Panc1 (cell line): ENCODE measurements at regions not wholly inside any gene's neighbourhood (a gene's known extent, or its start where the extent isn't known, plus 50 kb on each side); places are given as distances from the start of the nearest gene placed in this dataset.

ENCODE experiments used
- ATAC-seq: fragments of 200-7000 bp; cut with Tn5 transposase; 2 replicates; pipeline ENCODE4 v1.9.1; 2020; ENCODE audit warnings: mild to moderate bottlenecking, moderate library complexity
- BruUV-seq: library from RNA; stranded (reverse); fragments of 400-500 nt; replicated peaks from 2 replicates; lab custom pipeline; 2021; lab: Mats Ljungman, UMichigan
- CTCF ChIA-PET: fragments of 300-600 bp; sonication (Branson Sonifier 250); formaldehyde crosslinking; loops from one replicate; lab custom pipeline; 2022; ENCODE audit warnings: antibody characterized with exemption; lab: Charles Lee
- POLR2A ChIA-PET: fragments of 300-600 bp; sonication (Branson Sonifier 250); formaldehyde crosslinking; loops from one replicate; lab custom pipeline; 2022; ENCODE audit warnings: antibody characterized with exemption; lab: Charles Lee
- DNase-seq: peaks from one replicate; pipeline ENCODE4 v3.0.0-alpha.2; 2010; ENCODE audit warnings: low read depth, low spot score
- H3K27ac ChIP-seq: 2 replicates; pipeline ENCODE4 v1.5.1; 2011; ENCODE audit warnings: mild to moderate bottlenecking, low read length, inconsistent platforms
- H3K27me3 ChIP-seq: fragments of 200-500 bp; sonication (Bioruptor generic); 2 replicates; pipeline ENCODE4 v1.6.0; 2014; ENCODE audit warnings: low read length, inconsistent platforms; ENCODE audit not compliant: control insufficient read depth, insufficient read depth
- H3K36me3 ChIP-seq: fragments of 200-500 bp; sonication (Bioruptor generic); 2 replicates; pipeline ENCODE4 v1.5.1; 2014; ENCODE audit warnings: inconsistent platforms, mild to moderate bottlenecking, low read length, moderate library complexity; ENCODE audit not compliant: control insufficient read depth, insufficient read depth
- H3K4me1 ChIP-seq: 2 replicates; pipeline ENCODE4 v1.5.1; 2011; ENCODE audit warnings: inconsistent platforms, mild to moderate bottlenecking, low read length, moderate library complexity; ENCODE audit not compliant: control insufficient read depth, insufficient read depth
- H3K4me3 ChIP-seq, 2 experiments: 2 replicates each; pipeline ENCODE4 v1.5.1; 2011 to 2012; ENCODE audit warnings: low read depth in 2 of 2, low read length in 2 of 2, mild to moderate bottlenecking in 2 of 2, inconsistent platforms in 1 of 2, moderate library complexity in 1 of 2
- H3K9me3 ChIP-seq: fragments of 200-500 bp; sonication (Bioruptor generic); 2 replicates; pipeline ENCODE4 v1.5.1; 2014; ENCODE audit warnings: low read depth, mild to moderate bottlenecking, inconsistent platforms, low read length, moderate library complexity; ENCODE audit not compliant: control insufficient read depth, insufficient read depth
- POLR2AphosphoS5 ChIP-seq: IDR thresholded peaks from 2 replicates; pipeline ENCODE4 v1.6.1; 2012; ENCODE audit warnings: mild to moderate bottlenecking, low read depth, low read length, moderate library complexity
- SIN3A ChIP-seq: IDR thresholded peaks from 2 replicates; pipeline ENCODE4 v1.6.1; 2012; ENCODE audit warnings: low read depth, mild to moderate bottlenecking, low read length, moderate library complexity, borderline replicate concordance; ENCODE audit not compliant: insufficient read depth
- TCF7L2 ChIP-seq: IDR thresholded peaks from 2 replicates; pipeline ENCODE4 v1.6.1; 2011; ENCODE audit warnings: mild to moderate bottlenecking, low read depth, low read length, inconsistent platforms
- in situ Hi-C: cut with HindIII; loops from 2 replicates; pipeline ENCODE4 v1.10.0; 2016; ENCODE audit warnings: low sequenced_read_pairs, low pct_unique_long_range_greater_than_20kb
- intact Hi-C: fragments of 100-400 bp; cut with micrococcal nuclease; formaldehyde crosslinking; loops from one replicate; pipeline ENCODE4 v1.10.0; 2022; ENCODE audit not compliant: unreplicated experiment
- TF ChIP-seq, protein P1 (sequence below), 2 experiments: IDR thresholded peaks; 2 replicates each; pipeline ENCODE4 v1.6.1; 2011 to 2012; ENCODE audit warnings: low read depth in 2 of 2, control low read depth in 1 of 2, low read length in 1 of 2, mild to moderate bottlenecking in 1 of 2, moderate library complexity in 1 of 2; ENCODE audit not compliant: insufficient read depth in 1 of 2
- TF ChIP-seq, protein P2 (sequence below): fragments of 450-650 bp; IDR thresholded peaks from 2 replicates; pipeline ENCODE4 v1.5.1; 2017; ENCODE audit warnings: mild to moderate bottlenecking

DNA sequence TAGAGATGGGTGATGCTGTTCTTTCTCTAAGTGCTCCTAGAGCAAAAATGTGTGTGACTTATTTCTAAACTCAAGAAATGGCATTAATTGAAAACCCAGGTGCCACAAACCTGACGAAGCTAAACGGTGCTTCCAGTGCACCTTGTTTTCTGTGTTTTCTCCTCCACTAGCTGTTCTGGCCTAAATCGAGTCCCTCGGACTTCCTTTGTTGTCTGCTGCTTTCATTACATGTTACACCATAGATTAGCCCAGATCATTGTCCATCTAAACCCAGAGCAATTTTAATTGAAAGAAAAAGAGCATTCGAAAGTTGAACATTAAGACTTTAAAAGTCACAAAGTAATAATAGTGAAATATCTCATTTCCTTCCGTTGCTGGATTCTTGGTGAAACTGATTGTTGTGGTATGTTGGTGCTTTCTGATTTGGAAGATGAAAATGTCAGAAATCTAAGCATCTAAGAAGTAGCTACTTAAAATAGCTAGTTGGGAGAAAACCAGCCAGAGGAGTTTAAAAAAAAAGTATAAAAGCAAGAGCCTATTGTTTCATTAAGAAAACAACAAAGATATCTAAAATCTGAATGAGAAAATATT lies 219.6 kb upstream of the G2E3 start:
- Histone ChIP-seq H3K27ac (no peak overlapping the region), H3K36me3 (no peaks in the 10 kb centered on the region), H3K4me3 (no peak overlapping the region), H3K27me3 (no peaks in the 10 kb centered on the region), H3K9me3 (no peaks in the 10 kb centered on the region), H3K4me1 (no peaks in the 10 kb centered on the region)
- in situ Hi-C loops = no loop called here
- BruUV-seq = no TSS peak
- POLR2A ChIA-PET = no interaction called here
- CTCF ChIA-PET = no interaction called here
- intact Hi-C loops = no loop called here
- ATAC-seq (no peak), DNase-seq (no peak)
- TF ChIP-seq TCF7L2 = no peak
- TF ChIP-seq, protein P1, sequence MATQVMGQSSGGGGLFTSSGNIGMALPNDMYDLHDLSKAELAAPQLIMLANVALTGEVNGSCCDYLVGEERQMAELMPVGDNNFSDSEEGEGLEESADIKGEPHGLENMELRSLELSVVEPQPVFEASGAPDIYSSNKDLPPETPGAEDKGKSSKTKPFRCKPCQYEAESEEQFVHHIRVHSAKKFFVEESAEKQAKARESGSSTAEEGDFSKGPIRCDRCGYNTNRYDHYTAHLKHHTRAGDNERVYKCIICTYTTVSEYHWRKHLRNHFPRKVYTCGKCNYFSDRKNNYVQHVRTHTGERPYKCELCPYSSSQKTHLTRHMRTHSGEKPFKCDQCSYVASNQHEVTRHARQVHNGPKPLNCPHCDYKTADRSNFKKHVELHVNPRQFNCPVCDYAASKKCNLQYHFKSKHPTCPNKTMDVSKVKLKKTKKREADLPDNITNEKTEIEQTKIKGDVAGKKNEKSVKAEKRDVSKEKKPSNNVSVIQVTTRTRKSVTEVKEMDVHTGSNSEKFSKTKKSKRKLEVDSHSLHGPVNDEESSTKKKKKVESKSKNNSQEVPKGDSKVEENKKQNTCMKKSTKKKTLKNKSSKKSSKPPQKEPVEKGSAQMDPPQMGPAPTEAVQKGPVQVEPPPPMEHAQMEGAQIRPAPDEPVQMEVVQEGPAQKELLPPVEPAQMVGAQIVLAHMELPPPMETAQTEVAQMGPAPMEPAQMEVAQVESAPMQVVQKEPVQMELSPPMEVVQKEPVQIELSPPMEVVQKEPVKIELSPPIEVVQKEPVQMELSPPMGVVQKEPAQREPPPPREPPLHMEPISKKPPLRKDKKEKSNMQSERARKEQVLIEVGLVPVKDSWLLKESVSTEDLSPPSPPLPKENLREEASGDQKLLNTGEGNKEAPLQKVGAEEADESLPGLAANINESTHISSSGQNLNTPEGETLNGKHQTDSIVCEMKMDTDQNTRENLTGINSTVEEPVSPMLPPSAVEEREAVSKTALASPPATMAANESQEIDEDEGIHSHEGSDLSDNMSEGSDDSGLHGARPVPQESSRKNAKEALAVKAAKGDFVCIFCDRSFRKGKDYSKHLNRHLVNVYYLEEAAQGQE (IDR thresholded peaks at IDR 0.05; ENCODE audit: insufficient read depth in 1 of 2, low read depth in 2 of 2, low read length in 1 of 2) = no peak
- no peak for TF ChIP-seq SIN3A
- no peak for TF ChIP-seq POLR2AphosphoS5
- TF ChIP-seq, protein P2, sequence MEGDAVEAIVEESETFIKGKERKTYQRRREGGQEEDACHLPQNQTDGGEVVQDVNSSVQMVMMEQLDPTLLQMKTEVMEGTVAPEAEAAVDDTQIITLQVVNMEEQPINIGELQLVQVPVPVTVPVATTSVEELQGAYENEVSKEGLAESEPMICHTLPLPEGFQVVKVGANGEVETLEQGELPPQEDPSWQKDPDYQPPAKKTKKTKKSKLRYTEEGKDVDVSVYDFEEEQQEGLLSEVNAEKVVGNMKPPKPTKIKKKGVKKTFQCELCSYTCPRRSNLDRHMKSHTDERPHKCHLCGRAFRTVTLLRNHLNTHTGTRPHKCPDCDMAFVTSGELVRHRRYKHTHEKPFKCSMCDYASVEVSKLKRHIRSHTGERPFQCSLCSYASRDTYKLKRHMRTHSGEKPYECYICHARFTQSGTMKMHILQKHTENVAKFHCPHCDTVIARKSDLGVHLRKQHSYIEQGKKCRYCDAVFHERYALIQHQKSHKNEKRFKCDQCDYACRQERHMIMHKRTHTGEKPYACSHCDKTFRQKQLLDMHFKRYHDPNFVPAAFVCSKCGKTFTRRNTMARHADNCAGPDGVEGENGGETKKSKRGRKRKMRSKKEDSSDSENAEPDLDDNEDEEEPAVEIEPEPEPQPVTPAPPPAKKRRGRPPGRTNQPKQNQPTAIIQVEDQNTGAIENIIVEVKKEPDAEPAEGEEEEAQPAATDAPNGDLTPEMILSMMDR = no peak

DNA sequence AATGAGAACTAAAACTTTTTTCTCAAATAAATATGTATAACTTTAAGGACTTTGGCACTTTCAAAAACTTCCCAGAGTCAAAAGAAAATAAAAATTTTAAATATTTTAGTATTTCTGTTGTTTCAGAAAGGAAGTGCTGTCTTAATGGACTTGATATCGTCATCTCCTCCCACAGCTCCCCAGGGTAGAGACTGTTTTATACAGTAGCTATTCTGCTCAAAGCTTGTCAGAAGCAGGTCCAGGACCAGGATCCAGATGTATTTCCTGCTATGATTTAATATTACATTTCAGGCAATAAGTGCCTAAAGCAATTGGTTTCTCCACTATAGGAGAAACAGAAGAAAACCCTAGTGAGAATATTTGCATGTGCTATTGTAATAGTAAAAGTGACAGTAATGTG lies 218.5 kb upstream of the G2E3 start:
- Histone ChIP-seq H3K4me1 (no peaks in the 10 kb centered on the region), H3K4me3 (no peak overlapping the region), H3K27me3 (no peaks in the 10 kb centered on the region), H3K9me3 (no peaks in the 10 kb centered on the region), H3K27ac (no peak overlapping the region), H3K36me3 (no peaks in the 10 kb centered on the region)
- in situ Hi-C loops = no loop called here
- intact Hi-C loops = no loop called here
- ChIA-PET CTCF (no interaction called here), POLR2A (no interaction called here)
- BruUV-seq = no TSS peak
- DNase-seq (no peak), ATAC-seq (no peak)
- TF ChIP-seq TCF7L2 (no peak), SIN3A (no peak), POLR2AphosphoS5 (no peak)
- TF ChIP-seq, protein P2 = no peak
- TF ChIP-seq, protein P1 (IDR thresholded peaks at IDR 0.05; ENCODE audit: insufficient read depth in 1 of 2, low read depth in 2 of 2, low read length in 1 of 2) = no peak
